Neural progenitor cell (in vitro differentiated cells): ENCODE measurements at regions not wholly inside any gene's neighbourhood (a gene's known extent, or its start where the extent isn't known, plus 50 kb on each side); places are given as distances from the start of the nearest gene placed in this dataset.

Source experiments
- DNase-seq: peaks from one replicate; pipeline ENCODE4 v3.0.0-alpha.2; 2016; ENCODE audit warnings: low spot score
- H2AFZ ChIP-seq: fragments of 200-600 bp; sonication (generic); replicated peaks from 2 replicates; pipeline ENCODE4 v1.6.1; 2016; ENCODE audit warnings: antibody characterized with exemption
- H3F3A ChIP-seq: fragments of 200-600 bp; sonication (generic); 2 replicates; pipeline ENCODE4 v1.6.1; 2016; ENCODE audit warnings: antibody characterized with exemption, low read depth
- H3K27ac ChIP-seq: fragments of 200-600 bp; sonication (generic); 2 replicates; pipeline ENCODE4 v1.5.1; 2016; ENCODE audit warnings: mild to moderate bottlenecking
- H3K27me3 ChIP-seq: fragments of 200-600 bp; sonication (generic); 2 replicates; pipeline ENCODE4 v1.6.1; 2016; ENCODE audit warnings: mild to moderate bottlenecking, moderate library complexity
- H3K36me3 ChIP-seq: fragments of 200-600 bp; sonication (generic); 2 replicates; pipeline ENCODE4 v1.5.1; 2016
- H3K4me1 ChIP-seq: fragments of 200-600 bp; sonication (generic); 2 replicates; pipeline ENCODE4 v1.6.1; 2016; ENCODE audit warnings: mixed run types
- H3K4me2 ChIP-seq: fragments of 200-600 bp; sonication (generic); 2 replicates; pipeline ENCODE4 v1.6.1; 2016
- H3K4me3 ChIP-seq: fragments of 200-600 bp; sonication (generic); 2 replicates; pipeline ENCODE4 v1.5.1; 2016
- H3K79me2 ChIP-seq: fragments of 200-600 bp; sonication (generic); 2 replicates; pipeline ENCODE4 v1.6.1; 2016; ENCODE audit warnings: low read depth
- H3K9ac ChIP-seq: fragments of 200-600 bp; sonication (generic); 2 replicates; pipeline ENCODE4 v1.6.1; 2016
- H3K9me3 ChIP-seq: fragments of 200-600 bp; sonication (generic); 2 replicates; pipeline ENCODE4 v1.5.1; 2016; ENCODE audit warnings: low read depth
- H4K20me1 ChIP-seq: fragments of 200-600 bp; sonication (generic); 2 replicates; pipeline ENCODE4 v1.6.1; 2016; ENCODE audit warnings: low read depth
- H3K27ac Mint-ChIP-seq: 3 replicates; pipeline ENCODE4 v1.8.0; 2021; ENCODE audit warnings: mixed read lengths
- H3K27me3 Mint-ChIP-seq: 2 replicates; pipeline ENCODE4 v1.8.0; 2022; ENCODE audit warnings: low read depth, mild to moderate bottlenecking, inconsistent platforms, moderate library complexity, mixed read lengths; ENCODE audit not compliant: insufficient read depth
- H3K36me3 Mint-ChIP-seq: 3 replicates; pipeline ENCODE4 v1.8.0; 2021; ENCODE audit warnings: mixed read lengths
- H3K4me1 Mint-ChIP-seq: 3 replicates; pipeline ENCODE4 v1.8.0; 2021; ENCODE audit warnings: mixed read lengths
- H3K4me3 Mint-ChIP-seq: 3 replicates; pipeline ENCODE4 v1.8.0; 2021; ENCODE audit warnings: mild to moderate bottlenecking, moderate library complexity, mixed read lengths
- H3K9me3 Mint-ChIP-seq: 3 replicates; pipeline ENCODE4 v1.8.0; 2020; ENCODE audit warnings: mixed read lengths
- EZH2 ChIP-seq: fragments of 200-600 bp; sonication (generic); IDR thresholded peaks from 2 replicates; pipeline ENCODE4 v1.6.1; 2017; ENCODE audit warnings: antibody characterized with exemption, mild to moderate bottlenecking, moderate library complexity
- EZH2phosphoT487 ChIP-seq: fragments of 200-600 bp; sonication (generic); IDR thresholded peaks from 2 replicates; pipeline ENCODE4 v1.6.1; 2017; ENCODE audit warnings: antibody characterized with exemption
- TF ChIP-seq, protein P1 (sequence below): fragments of 200-600 bp; sonication (generic); IDR thresholded peaks from 2 replicates; pipeline ENCODE4 v1.5.1; 2017; ENCODE audit warnings: antibody characterized with exemption, mild to moderate bottlenecking

DNA sequence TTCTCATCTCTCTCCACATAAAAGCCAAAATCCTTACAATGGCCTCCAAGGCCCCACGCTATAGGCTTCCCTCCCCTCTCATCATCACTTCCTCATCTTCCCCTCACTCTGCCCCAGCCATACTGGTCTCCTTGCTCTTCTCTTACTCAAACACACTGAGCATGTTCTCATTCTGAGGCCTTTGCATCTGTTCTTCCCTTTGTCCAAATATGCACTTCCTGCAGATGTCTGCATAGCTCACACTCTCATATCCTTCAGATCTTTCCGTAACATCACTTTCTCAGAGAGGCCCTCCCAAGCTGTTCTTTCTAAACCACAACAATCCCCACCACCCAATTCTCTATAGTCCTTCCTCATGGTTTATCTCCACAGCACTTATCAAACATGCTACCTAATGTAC is 284.1 kb downstream of the HHIPL2 start:
- Histone ChIP-seq H3F3A (no peaks in the 10 kb centered on the region), H3K4me3 (no peak overlapping the region), H3K9ac (no peak overlapping the region), H2AFZ (no peak overlapping the region), H3K79me2 (no peaks in the 10 kb centered on the region), H3K36me3 (no peaks in the 10 kb centered on the region), H3K27ac (no peak overlapping the region), H3K27me3 (no peaks in the 10 kb centered on the region), H3K9me3 (no peaks in the 10 kb centered on the region), H3K4me1 (no peaks in the 10 kb centered on the region), H3K4me2 (no peak overlapping the region), H4K20me1 (no peaks in the 10 kb centered on the region)
- H3K4me3 Mint-ChIP-seq: no peak overlapping the region
- peaks cover 20% of the 10 kb centered on the region for H3K4me1 Mint-ChIP-seq
- no peaks in the 10 kb centered on the region for H3K36me3 Mint-ChIP-seq
- H3K27me3 Mint-ChIP-seq: no peaks in the 10 kb centered on the region
- TF ChIP-seq, protein P1, sequence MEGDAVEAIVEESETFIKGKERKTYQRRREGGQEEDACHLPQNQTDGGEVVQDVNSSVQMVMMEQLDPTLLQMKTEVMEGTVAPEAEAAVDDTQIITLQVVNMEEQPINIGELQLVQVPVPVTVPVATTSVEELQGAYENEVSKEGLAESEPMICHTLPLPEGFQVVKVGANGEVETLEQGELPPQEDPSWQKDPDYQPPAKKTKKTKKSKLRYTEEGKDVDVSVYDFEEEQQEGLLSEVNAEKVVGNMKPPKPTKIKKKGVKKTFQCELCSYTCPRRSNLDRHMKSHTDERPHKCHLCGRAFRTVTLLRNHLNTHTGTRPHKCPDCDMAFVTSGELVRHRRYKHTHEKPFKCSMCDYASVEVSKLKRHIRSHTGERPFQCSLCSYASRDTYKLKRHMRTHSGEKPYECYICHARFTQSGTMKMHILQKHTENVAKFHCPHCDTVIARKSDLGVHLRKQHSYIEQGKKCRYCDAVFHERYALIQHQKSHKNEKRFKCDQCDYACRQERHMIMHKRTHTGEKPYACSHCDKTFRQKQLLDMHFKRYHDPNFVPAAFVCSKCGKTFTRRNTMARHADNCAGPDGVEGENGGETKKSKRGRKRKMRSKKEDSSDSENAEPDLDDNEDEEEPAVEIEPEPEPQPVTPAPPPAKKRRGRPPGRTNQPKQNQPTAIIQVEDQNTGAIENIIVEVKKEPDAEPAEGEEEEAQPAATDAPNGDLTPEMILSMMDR: no peak
- TF ChIP-seq EZH2: no peak
- no peak for TF ChIP-seq EZH2phosphoT487
- no peak overlapping the region for H3K27ac Mint-ChIP-seq
- H3K9me3 Mint-ChIP-seq: no peaks in the 10 kb centered on the region
- no peak for DNase-seq

DNA sequence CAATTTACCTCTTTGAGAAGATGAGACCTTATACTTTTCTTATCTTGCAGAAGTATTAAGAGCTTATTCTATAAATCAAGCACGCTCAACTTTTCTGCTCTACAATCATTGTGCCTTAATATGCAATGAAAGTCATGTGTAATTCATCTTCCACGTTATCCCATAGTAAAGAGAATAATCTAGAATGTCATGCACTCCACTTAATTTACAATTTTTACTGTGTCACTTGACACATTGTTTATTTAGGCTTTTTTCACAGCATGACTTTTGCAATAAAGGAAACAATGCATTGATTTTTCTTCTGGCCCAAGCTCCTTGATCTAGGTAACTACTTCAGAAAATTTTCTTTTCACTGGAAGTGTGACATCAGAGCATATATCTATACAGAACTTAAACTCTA is 290.9 kb downstream of the HHIPL2 start:
- Histone ChIP-seq H2AFZ (no peak overlapping the region), H3K27me3 (no peaks in the 10 kb centered on the region), H4K20me1 (no peaks in the 10 kb centered on the region), H3K4me2 (no peak overlapping the region), H3K27ac (no peak overlapping the region), H3F3A (no peaks in the 10 kb centered on the region), H3K9me3 (no peaks in the 10 kb centered on the region), H3K4me1 (no peaks in the 10 kb centered on the region), H3K9ac (no peak overlapping the region), H3K4me3 (no peak overlapping the region), H3K79me2 (no peaks in the 10 kb centered on the region), H3K36me3 (no peaks in the 10 kb centered on the region)
- DNase-seq: no peak
- H3K9me3 Mint-ChIP-seq: peaks cover 6% of the 10 kb centered on the region
- no peaks in the 10 kb centered on the region for H3K36me3 Mint-ChIP-seq
- peaks cover 2% of the 10 kb centered on the region for H3K27me3 Mint-ChIP-seq
- no peak overlapping the region for H3K4me3 Mint-ChIP-seq
- TF ChIP-seq EZH2 (no peak), EZH2phosphoT487 (no peak)
- TF ChIP-seq, protein P1: no peak
- H3K27ac Mint-ChIP-seq: no peak overlapping the region
- peaks cover 4% of the 10 kb centered on the region for H3K4me1 Mint-ChIP-seq

DNA sequence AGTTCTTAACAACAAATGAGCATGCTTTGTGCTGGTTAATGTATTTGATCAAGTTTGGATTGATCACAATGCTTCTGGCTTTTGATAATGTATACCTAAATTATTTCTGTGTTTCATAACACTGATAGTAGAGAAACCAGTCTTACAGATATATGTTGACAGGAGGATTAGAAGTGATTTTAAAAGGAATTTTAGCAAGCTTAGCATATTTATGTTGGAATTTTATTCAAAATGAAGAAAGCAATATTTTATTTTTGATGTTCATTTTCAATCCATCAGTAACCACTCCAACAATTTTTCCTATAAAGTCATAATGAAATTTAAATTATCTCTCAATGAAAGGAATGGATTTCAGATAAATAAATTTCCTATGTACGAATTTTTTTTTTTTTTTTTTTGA is 291.8 kb downstream of the HHIPL2 start:
- Mint-ChIP-seq H3K4me1 (peaks cover 4% of the 10 kb centered on the region), H3K27ac (no peak overlapping the region), H3K4me3 (no peak overlapping the region), H3K9me3 (peaks cover 6% of the 10 kb centered on the region), H3K27me3 (peaks cover 2% of the 10 kb centered on the region), H3K36me3 (no peaks in the 10 kb centered on the region)
- H3K4me2 ChIP-seq: no peak overlapping the region
- no peak overlapping the region for H2AFZ ChIP-seq
- no peak overlapping the region for H3K9ac ChIP-seq
- no peaks in the 10 kb centered on the region for H3K4me1 ChIP-seq
- no peak overlapping the region for H3K4me3 ChIP-seq
- no peaks in the 10 kb centered on the region for H3F3A ChIP-seq
- no peaks in the 10 kb centered on the region for H3K27me3 ChIP-seq
- H3K79me2 ChIP-seq: no peaks in the 10 kb centered on the region
- no peaks in the 10 kb centered on the region for H3K36me3 ChIP-seq
- H3K9me3 ChIP-seq: no peaks in the 10 kb centered on the region
- no peak for DNase-seq
- no peak for TF ChIP-seq EZH2
- no peak for TF ChIP-seq EZH2phosphoT487
- TF ChIP-seq, protein P1: no peak
- no peaks in the 10 kb centered on the region for H4K20me1 ChIP-seq
- no peak overlapping the region for H3K27ac ChIP-seq

DNA sequence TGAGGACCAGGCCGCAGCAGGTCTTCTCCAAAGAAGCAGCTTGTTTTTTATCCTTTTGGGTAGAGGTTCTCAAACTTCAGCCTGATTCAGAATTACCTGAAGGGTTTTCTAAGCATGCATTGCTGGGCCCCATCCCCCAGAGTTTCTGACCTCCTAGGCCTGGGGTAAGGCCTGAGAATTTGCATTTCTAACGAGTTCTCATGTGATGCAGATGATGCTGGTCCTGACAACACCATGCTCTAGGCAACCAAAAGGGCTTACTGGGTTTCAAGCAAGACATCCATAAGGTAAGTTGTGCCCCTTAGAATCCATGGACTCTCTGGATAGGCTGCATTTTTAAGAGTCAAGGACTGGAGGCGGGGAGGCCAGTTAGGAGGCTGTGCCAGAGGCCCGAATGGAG is 295.1 kb downstream of the HHIPL2 start:
- Mint-ChIP-seq H3K9me3 (peaks cover 6% of the 10 kb centered on the region), H3K27me3 (peaks cover 2% of the 10 kb centered on the region), H3K27ac (no peak overlapping the region), H3K4me3 (no peak overlapping the region), H3K36me3 (no peaks in the 10 kb centered on the region), H3K4me1 (peaks cover 10% of the 10 kb centered on the region)
- Histone ChIP-seq H3K27me3 (no peaks in the 10 kb centered on the region), H3K4me3 (no peak overlapping the region), H3K9ac (no peak overlapping the region), H3K79me2 (no peaks in the 10 kb centered on the region), H3K4me2 (no peak overlapping the region), H3K27ac (no peak overlapping the region), H3K4me1 (peaks cover 3% of the 10 kb centered on the region), H3K9me3 (no peaks in the 10 kb centered on the region), H3F3A (no peaks in the 10 kb centered on the region), H3K36me3 (no peaks in the 10 kb centered on the region), H4K20me1 (no peaks in the 10 kb centered on the region), H2AFZ (no peak overlapping the region)
- TF ChIP-seq EZH2phosphoT487 (no peak), EZH2 (no peak)
- TF ChIP-seq, protein P1: no peak
- no peak for DNase-seq
